Naive thymus-derived CD4-positive, alpha-beta T cell (primary cell): ENCODE measurements at regions not wholly inside any gene's neighbourhood (a gene's known extent, or its start where the extent isn't known, plus 50 kb on each side); places are given as distances from the start of the nearest gene placed in this dataset.

ENCODE experiments used
- ATAC-seq: fragments of 150-1000 bp; cut with Tn5 transposase; 2 replicates; pipeline ENCODE4 v1.10.0; 2021; ENCODE audit warnings: mild to moderate bottlenecking, moderate library complexity
- CTCF ChIA-PET: fragments of 350-600 bp; sonication (Branson Sonifier 250); formaldehyde crosslinking; loops from one replicate; lab custom pipeline; 2021; ENCODE audit warnings: antibody characterized with exemption; lab: Charles Lee
- POLR2A ChIA-PET: fragments of 350-600 bp; sonication (Branson Sonifier 250); formaldehyde crosslinking; loops from one replicate; lab custom pipeline; 2021; ENCODE audit warnings: antibody characterized with exemption, inconsistent platforms; lab: Charles Lee
- DNase-seq, 9 donors: peaks; one replicate each; pipeline versions ENCODE4 v3.0.0 to v3.0.0-alpha.2; 2020 to 2022; ENCODE audit warnings: mixed read lengths in 1 of 9
- H3K27ac ChIP-seq: one replicate; pipeline ENCODE4 v1.7.0; 2013; ENCODE audit warnings: mild to moderate bottlenecking, low read depth, low read length, moderate library complexity
- H3K27me3 ChIP-seq, 2 donors: one replicate each; pipeline ENCODE4 v1.7.0; 2013; ENCODE audit warnings: low read length in 2 of 2, mild to moderate bottlenecking in 2 of 2, moderate library complexity in 2 of 2; ENCODE audit not compliant: control insufficient read depth in 2 of 2, insufficient read depth in 2 of 2
- H3K36me3 ChIP-seq, 3 experiments: 1 replicate in 2 of 3; 2 replicates in 1 of 3; pipeline ENCODE4 v1.7.0; 2013; ENCODE audit warnings: low read length in 3 of 3, mild to moderate bottlenecking in 3 of 3, moderate library complexity in 1 of 3; ENCODE audit not compliant: insufficient read depth in 3 of 3, control insufficient read depth in 2 of 3
- H3K4me1 ChIP-seq, 2 donors: one replicate each; pipeline ENCODE4 v1.7.0; 2013; ENCODE audit warnings: low read length in 2 of 2, mild to moderate bottlenecking in 2 of 2, moderate library complexity in 1 of 2; ENCODE audit not compliant: control insufficient read depth in 2 of 2, insufficient read depth in 2 of 2
- H3K4me3 ChIP-seq: 2 replicates; pipeline ENCODE4 v1.7.0; 2013; ENCODE audit warnings: mild to moderate bottlenecking, low read length
- H3K9me3 ChIP-seq, 3 experiments: 1 replicate in 2 of 3; 2 replicates in 1 of 3; pipeline ENCODE4 v1.7.0; 2013; ENCODE audit warnings: low read length in 3 of 3; ENCODE audit not compliant: control insufficient read depth in 2 of 3
- H3K27ac Mint-ChIP-seq, 9 donors: one replicate each; pipeline ENCODE4 v1.8.0; 2020 to 2022; ENCODE audit warnings: mixed read lengths in 9 of 9, mild to moderate bottlenecking in 8 of 9, moderate library complexity in 5 of 9, inconsistent platforms in 2 of 9
- H3K27me3 Mint-ChIP-seq, 5 donors: one replicate each; pipeline ENCODE4 v1.8.0; 2021 to 2022; ENCODE audit warnings: mixed read lengths in 5 of 5, mild to moderate bottlenecking in 1 of 5
- H3K36me3 Mint-ChIP-seq, 5 donors: one replicate each; pipeline ENCODE4 v1.8.0; 2020 to 2022; ENCODE audit warnings: mixed read lengths in 5 of 5, mild to moderate bottlenecking in 3 of 5, inconsistent platforms in 1 of 5
- H3K4me1 Mint-ChIP-seq, 7 donors: one replicate each; pipeline ENCODE4 v1.8.0; 2020 to 2022; ENCODE audit warnings: mixed read lengths in 7 of 7, mild to moderate bottlenecking in 3 of 7, inconsistent platforms in 1 of 7
- H3K4me3 Mint-ChIP-seq, 10 donors: one replicate each; pipeline ENCODE4 v1.8.0; 2020 to 2022; ENCODE audit warnings: mild to moderate bottlenecking in 10 of 10, mixed read lengths in 10 of 10, moderate library complexity in 6 of 10, inconsistent platforms in 2 of 10
- H3K9me3 Mint-ChIP-seq, 11 donors: one replicate each; pipeline ENCODE4 v1.8.0; 2020 to 2022; ENCODE audit warnings: mixed read lengths in 11 of 11, mild to moderate bottlenecking in 4 of 11, inconsistent platforms in 1 of 11, moderate library complexity in 1 of 11
- intact Hi-C, 2 donors: fragments of 100-400 bp; cut with micrococcal nuclease; formaldehyde crosslinking; loops; one replicate each; pipeline ENCODE4 v1.15.1; 2023

DNA sequence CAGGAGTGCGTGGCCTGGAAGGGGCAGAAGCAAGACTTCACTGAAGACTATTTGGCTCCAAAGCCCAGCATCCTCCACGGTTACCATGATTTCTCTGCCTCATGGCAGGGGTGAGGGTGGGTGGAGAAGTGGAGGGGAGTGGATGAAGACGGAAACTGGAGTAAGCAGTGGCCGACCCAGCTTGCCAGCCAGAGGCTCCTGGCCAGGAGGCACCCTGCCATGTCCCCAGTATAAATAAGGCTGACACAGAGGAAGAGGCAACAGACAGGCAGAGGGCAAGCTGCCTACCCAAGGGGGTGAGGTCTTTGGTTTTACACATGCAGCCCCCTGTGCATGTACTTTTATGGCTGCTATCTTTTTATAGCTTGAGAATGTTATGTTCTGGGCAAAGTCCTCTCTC is 102.6 kb upstream of the TBX20 start:
- Histone ChIP-seq H3K4me1 (no peaks in the 10 kb centered on the region), H3K9me3 (no peaks in the 10 kb centered on the region), H3K36me3 (no peaks in the 10 kb centered on the region), H3K4me3 (no peak overlapping the region), H3K27ac (no peak overlapping the region), H3K27me3 (no peaks in the 10 kb centered on the region)
- peaks cover 0 to 3% (median 0%) of the 10 kb centered on the region in 11 donors for H3K9me3 Mint-ChIP-seq
- no peak for ATAC-seq
- H3K27me3 Mint-ChIP-seq, result peaks cover 0 to 33% (median 21%) of the 10 kb centered on the region in 5 donors
- ChIA-PET CTCF (no interaction called here), POLR2A (no interaction called here)
- no peak overlapping the region for H3K4me3 Mint-ChIP-seq
- no peak overlapping the region for H3K27ac Mint-ChIP-seq
- DNase-seq, result no peak
- H3K36me3 Mint-ChIP-seq, result no peaks in the 10 kb centered on the region
- no peaks in the 10 kb centered on the region for H3K4me1 Mint-ChIP-seq
- intact Hi-C loops, result no loop called here

DNA sequence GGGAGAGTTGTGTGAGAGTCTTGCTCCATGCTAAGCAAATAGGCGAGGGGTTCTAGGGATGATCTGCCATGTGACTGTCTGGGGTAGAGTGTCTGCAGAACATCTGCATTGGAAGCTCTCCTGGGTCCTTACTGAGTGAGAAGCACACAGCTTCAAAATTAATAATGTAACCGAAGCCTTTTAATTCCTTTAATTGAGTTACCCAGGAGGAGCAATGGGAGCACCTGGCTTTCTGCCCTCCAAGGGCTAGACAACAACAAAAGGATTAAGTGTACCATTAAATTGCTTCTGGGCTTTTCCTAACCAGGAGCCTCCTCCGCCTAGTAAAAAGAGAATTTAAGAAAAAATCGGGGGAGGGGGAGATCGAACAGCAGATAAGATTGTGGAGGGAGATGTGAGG is 102.0 kb upstream of the TBX20 start:
- H3K27me3 Mint-ChIP-seq, result peaks cover 0 to 38% (median 23%) of the 10 kb centered on the region in 5 donors
- Histone ChIP-seq H3K27me3 (no peaks in the 10 kb centered on the region), H3K9me3 (no peaks in the 10 kb centered on the region), H3K27ac (no peak overlapping the region), H3K4me1 (no peaks in the 10 kb centered on the region), H3K4me3 (no peak overlapping the region), H3K36me3 (no peaks in the 10 kb centered on the region)
- H3K4me1 Mint-ChIP-seq, result no peaks in the 10 kb centered on the region
- intact Hi-C loops, result no loop called here
- CTCF ChIA-PET, result no interaction called here
- H3K36me3 Mint-ChIP-seq, result no peaks in the 10 kb centered on the region
- POLR2A ChIA-PET, result no interaction called here
- no peak for ATAC-seq
- H3K9me3 Mint-ChIP-seq, result peaks cover 0 to 4% (median 0%) of the 10 kb centered on the region in 11 donors
- H3K27ac Mint-ChIP-seq, result no peak overlapping the region
- no peak for DNase-seq
- no peak overlapping the region for H3K4me3 Mint-ChIP-seq

DNA sequence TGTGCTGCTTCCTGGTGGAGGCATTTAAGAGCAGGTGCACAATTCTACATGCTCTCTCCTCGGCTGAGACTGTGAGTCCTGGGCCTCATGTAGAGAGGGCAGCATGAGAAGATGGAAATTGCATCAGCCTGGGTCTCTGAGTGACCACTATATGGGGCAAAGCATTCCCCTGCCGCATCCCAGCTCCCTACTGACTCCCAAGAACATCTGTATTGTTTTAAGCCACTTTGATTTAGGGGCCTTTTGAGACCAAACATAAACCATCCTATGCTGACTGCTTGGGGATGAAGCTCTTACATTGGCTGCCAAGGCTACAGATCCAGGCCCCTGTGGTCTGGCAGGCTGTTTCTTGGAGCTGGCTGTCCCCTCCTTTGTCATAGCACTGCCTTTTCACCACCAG is 101.3 kb upstream of the TBX20 start:
- Histone ChIP-seq H3K4me1 (no peaks in the 10 kb centered on the region), H3K27me3 (no peaks in the 10 kb centered on the region), H3K36me3 (no peaks in the 10 kb centered on the region), H3K9me3 (no peaks in the 10 kb centered on the region), H3K4me3 (no peak overlapping the region), H3K27ac (no peak overlapping the region)
- Mint-ChIP-seq H3K36me3 (no peaks in the 10 kb centered on the region), H3K9me3 (peaks cover 0 to 5% (median 0%) of the 10 kb centered on the region in 11 donors), H3K4me3 (no peak overlapping the region), H3K4me1 (no peaks in the 10 kb centered on the region), H3K27me3 (peaks cover 0 to 42% (median 23%) of the 10 kb centered on the region in 5 donors), H3K27ac (no peak overlapping the region)
- ATAC-seq (no peak), DNase-seq (no peak)
- intact Hi-C loops, result no loop called here
- POLR2A ChIA-PET, result no interaction called here
- CTCF ChIA-PET, result no interaction called here

DNA sequence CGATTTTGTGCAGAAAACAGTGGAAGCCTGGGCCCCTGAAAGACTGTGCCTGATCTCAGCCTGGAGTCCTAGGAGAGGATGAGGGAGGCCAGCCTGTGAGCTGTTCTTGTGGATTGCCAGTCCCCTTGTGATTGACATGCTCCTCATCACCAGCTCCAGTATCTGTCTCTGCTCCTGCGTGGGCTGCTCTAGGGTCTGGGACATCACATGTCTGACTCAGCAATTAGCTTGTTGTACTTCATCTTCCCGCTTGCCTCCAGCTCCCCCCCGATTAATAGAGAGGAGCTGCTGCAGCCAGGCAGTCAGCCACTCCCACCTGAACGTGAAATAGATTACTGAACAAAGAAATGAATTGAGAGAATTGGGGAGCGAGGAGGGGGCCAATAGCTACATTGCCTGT is 99.6 kb upstream of the TBX20 start:
- H3K9me3 Mint-ChIP-seq, result peaks cover 0 to 5% (median 0%) of the 10 kb centered on the region in 11 donors
- intact Hi-C loops, result no loop called here

DNA sequence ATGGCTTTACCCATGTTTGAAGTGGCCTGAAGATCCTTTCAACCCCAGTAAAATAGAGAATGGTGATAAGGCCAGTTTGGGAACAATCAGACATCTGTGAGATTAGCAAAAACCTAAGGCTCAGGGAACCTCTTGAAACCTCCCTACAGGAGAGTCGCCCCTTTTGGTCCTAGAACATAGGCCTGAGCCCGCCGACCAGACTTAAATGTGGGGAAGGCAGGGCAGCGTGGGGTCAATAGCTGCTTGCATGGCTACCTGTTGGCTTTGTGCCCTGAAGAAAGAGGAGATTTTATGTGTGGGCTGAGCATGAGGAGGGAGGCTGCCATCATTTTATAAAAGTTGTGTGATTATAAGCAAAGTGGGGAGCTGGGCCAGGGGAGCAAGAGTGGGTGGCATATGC is 97.6 kb upstream of the TBX20 start:
- Mint-ChIP-seq H3K9me3 (peaks cover 0 to 5% (median 0%) of the 10 kb centered on the region in 11 donors), H3K4me3 (no peak overlapping the region), H3K4me1 (no peaks in the 10 kb centered on the region), H3K27me3 (peaks cover 0 to 40% (median 18%) of the 10 kb centered on the region in 5 donors), H3K36me3 (no peaks in the 10 kb centered on the region), H3K27ac (no peak overlapping the region)
- H3K27ac ChIP-seq, result no peak overlapping the region
- no peaks in the 10 kb centered on the region for H3K36me3 ChIP-seq
- ChIA-PET POLR2A (no interaction called here), CTCF (no interaction called here)
- no peak overlapping the region for H3K4me3 ChIP-seq
- no peak for DNase-seq
- no peaks in the 10 kb centered on the region for H3K27me3 ChIP-seq
- ATAC-seq, result no peak
- H3K4me1 ChIP-seq, result no peaks in the 10 kb centered on the region
- no peaks in the 10 kb centered on the region for H3K9me3 ChIP-seq
- intact Hi-C loops, result no loop called here

More for the DNA sequence above, 99.6 kb upstream of the TBX20 start:
- POLR2A ChIA-PET, result interaction anchor here (0.6 kb wide), 1 partner anchor 162 kb away, joined by 3 read pairs; no protein-coding TSS in a partner anchor
- H3K36me3 ChIP-seq, result no peaks in the 10 kb centered on the region
- ATAC-seq, result no peak
- H3K9me3 ChIP-seq, result no peaks in the 10 kb centered on the region
- H3K36me3 Mint-ChIP-seq, result no peaks in the 10 kb centered on the region
- no peak overlapping the region for H3K4me3 ChIP-seq
- H3K4me1 ChIP-seq, result no peaks in the 10 kb centered on the region
- CTCF ChIA-PET, result no interaction called here
- H3K27ac ChIP-seq, result no peak overlapping the region
- H3K27me3 Mint-ChIP-seq, result peaks cover 0 to 43% (median 23%) of the 10 kb centered on the region in 5 donors
- H3K27ac Mint-ChIP-seq, result no peak overlapping the region
- no peaks in the 10 kb centered on the region for H3K4me1 Mint-ChIP-seq
- no peak overlapping the region for H3K4me3 Mint-ChIP-seq
- DNase-seq, result no peak
- H3K27me3 ChIP-seq, result no peaks in the 10 kb centered on the region

DNA sequence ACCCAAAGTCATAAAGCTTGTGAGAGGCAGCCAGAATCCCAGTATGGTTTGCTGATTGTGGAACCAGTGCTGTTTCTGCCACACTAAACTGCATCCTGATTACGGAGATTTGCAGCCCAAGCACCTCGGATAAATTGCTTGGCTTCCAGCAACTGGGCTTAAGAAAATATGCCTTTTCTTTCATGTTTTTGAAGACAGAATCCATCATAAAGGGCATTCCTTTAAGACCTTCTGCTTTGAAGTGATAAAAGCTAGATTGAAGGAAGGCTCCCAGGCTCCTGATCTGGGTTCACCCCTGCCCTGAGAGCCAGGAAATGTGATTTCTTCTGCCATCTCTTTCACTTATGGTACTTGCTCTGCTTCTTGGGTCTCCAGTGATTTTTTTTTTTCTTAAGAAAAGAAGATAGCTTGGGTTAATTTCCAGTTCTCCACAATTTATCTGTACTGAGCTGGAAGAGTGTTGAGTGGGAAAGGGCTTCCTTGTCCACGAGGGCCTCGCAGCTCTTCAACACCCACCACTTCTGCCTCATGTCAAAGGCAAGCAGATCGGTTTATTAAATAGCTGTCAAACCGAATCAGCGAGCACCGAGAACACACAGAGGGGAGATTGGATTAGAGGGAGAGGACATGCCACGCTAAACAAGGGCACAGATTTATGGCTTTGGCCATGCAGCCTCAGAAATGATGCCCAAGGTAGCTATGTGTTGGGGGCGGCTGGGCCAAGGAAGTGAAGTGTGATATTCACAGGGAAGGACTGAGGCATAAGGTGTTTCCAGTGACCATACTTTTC is 94.9 kb upstream of the TBX20 start:
- ATAC-seq, result no peak
- H3K9me3 ChIP-seq, result no peaks in the 10 kb centered on the region
- ChIA-PET POLR2A (no interaction called here), CTCF (interaction anchor here (0.7 kb wide), 1 partner anchor 11 kb away, joined by 3 read pairs; no protein-coding TSS in a partner anchor)
- Mint-ChIP-seq H3K36me3 (no peaks in the 10 kb centered on the region), H3K9me3 (peaks cover 0 to 5% (median 0%) of the 10 kb centered on the region in 11 donors), H3K4me1 (no peaks in the 10 kb centered on the region), H3K27me3 (peaks cover 3 to 30% (median 10%) of the 10 kb centered on the region in 5 donors), H3K4me3 (no peak overlapping the region), H3K27ac (no peak overlapping the region)
- intact Hi-C loops, result no loop called here
- no peak for DNase-seq
- H3K4me3 ChIP-seq, result no peak overlapping the region
- H3K27me3 ChIP-seq, result no peaks in the 10 kb centered on the region
- no peaks in the 10 kb centered on the region for H3K4me1 ChIP-seq
- no peak overlapping the region for H3K27ac ChIP-seq
- no peaks in the 10 kb centered on the region for H3K36me3 ChIP-seq

DNA sequence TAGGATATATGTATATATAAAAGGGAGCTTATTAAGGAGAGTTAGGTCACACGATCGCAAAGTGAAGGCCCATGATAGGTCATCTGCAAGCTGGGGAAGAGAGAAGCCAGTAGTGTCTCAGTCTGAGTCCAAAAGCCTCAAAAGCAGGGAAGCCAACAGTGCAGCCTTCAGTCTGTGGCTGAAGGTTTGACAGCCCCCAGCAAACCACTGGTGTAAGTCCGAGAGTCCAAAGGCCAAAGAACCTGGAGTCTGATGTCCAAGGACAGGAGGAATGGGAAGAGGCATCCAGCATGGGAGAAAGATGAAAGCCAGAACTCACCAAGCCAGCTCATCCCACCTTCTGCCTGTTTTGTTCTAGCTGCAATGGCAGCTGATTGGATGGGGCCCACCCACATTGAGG is 88.9 kb upstream of the TBX20 start:
- Histone ChIP-seq H3K9me3 (no peaks in the 10 kb centered on the region), H3K4me1 (no peaks in the 10 kb centered on the region), H3K27ac (no peak overlapping the region), H3K36me3 (no peaks in the 10 kb centered on the region), H3K4me3 (no peak overlapping the region), H3K27me3 (no peaks in the 10 kb centered on the region)
- Mint-ChIP-seq H3K36me3 (peaks cover 0 to 4% (median 0%) of the 10 kb centered on the region in 5 donors), H3K27me3 (peaks cover 6 to 23% (median 12%) of the 10 kb centered on the region in 5 donors), H3K4me1 (no peaks in the 10 kb centered on the region), H3K4me3 (no peak overlapping the region), H3K27ac (no peak overlapping the region), H3K9me3 (peaks cover 0 to 3% (median 0%) of the 10 kb centered on the region in 11 donors)
- no peak for ATAC-seq
- no peak for DNase-seq
- POLR2A ChIA-PET, result no interaction called here
- intact Hi-C loops, result no loop called here
- CTCF ChIA-PET, result no interaction called here
